IPS DF 6.9 (cell line): ENCODE measurements at regions not wholly inside any gene's neighbourhood (a gene's known extent, or its start where the extent isn't known, plus 50 kb on each side); places are given as distances from the start of the nearest gene placed in this dataset.
"Not testable (repeated sequence)": the region's sequence is repeated elsewhere in the genome, so short reads cannot be mapped to it uniquely, and the experiment has no call there.

Source experiments
- DNase-seq: peaks from one replicate; pipeline ENCODE4 v3.0.0-alpha.2; 2013; ENCODE audit warnings: low read depth, low spot score
- H3K27ac ChIP-seq: one replicate; pipeline ENCODE4 v1.5.1; 2013; ENCODE audit warnings: low read length, control low read depth
- H3K27me3 ChIP-seq: 2 replicates; pipeline ENCODE4 v1.6.1; 2013; ENCODE audit warnings: mild to moderate bottlenecking, low read length; ENCODE audit not compliant: control insufficient read depth, insufficient read depth
- H3K36me3 ChIP-seq: 2 replicates; pipeline ENCODE4 v1.6.1; 2013; ENCODE audit warnings: low read length; ENCODE audit not compliant: control insufficient read depth, insufficient read depth
- H3K4me1 ChIP-seq: 2 replicates; pipeline ENCODE4 v1.6.1; 2013; ENCODE audit warnings: low read length; ENCODE audit not compliant: control insufficient read depth, insufficient read depth
- H3K4me3 ChIP-seq: 2 replicates; pipeline ENCODE4 v1.5.1; 2013; ENCODE audit warnings: mild to moderate bottlenecking, low read length
- H3K9me3 ChIP-seq: 2 replicates; pipeline ENCODE4 v1.6.1; 2013; ENCODE audit warnings: low read length, inconsistent platforms; ENCODE audit not compliant: control insufficient read depth, insufficient read depth
- WGBS: extraction: QIAGEN DNeasy Blood & Tissue Kit; methylation state at CpG from one replicate; pipeline ENCODE4 v1.1.7; 2013; ENCODE audit warnings: mixed read lengths, missing lambda C conversion rate; ENCODE audit not compliant: insufficient read length, insufficient coverage; 5-methylcytosine and 5-hydroxymethylcytosine counted together

DNA sequence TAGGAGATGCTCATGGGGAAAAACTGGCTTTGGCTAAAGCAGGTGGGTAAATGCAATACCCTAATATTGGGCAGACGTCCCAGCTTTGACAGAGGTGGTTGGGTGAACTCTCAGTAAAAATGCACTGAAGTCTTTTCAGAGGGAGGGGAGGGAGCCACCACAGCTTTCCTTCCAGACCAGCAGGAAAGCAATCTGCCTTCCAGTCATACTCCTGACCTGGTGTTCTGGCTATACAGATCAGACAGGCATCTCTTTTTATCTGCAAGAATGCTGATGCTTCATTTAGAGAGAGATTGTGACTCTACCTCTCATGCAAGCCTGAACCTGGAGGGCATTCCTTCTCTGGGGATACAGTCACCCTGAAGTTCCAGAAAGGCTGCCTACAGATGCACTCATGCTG is 52.6 kb upstream of the ICA1 start:
- H3K36me3 ChIP-seq = no peaks in the 10 kb centered on the region
- no peak overlapping the region for H3K27ac ChIP-seq
- no peak overlapping the region for H3K4me3 ChIP-seq
- H3K4me1 ChIP-seq = no peaks in the 10 kb centered on the region
- WGBS = no CpG with 5 or more reads among the region's 1 CpG
- no peaks in the 10 kb centered on the region for H3K27me3 ChIP-seq
- no peak for DNase-seq
- H3K9me3 ChIP-seq = no peaks in the 10 kb centered on the region; the same call in 1 of the 2 replicates

DNA sequence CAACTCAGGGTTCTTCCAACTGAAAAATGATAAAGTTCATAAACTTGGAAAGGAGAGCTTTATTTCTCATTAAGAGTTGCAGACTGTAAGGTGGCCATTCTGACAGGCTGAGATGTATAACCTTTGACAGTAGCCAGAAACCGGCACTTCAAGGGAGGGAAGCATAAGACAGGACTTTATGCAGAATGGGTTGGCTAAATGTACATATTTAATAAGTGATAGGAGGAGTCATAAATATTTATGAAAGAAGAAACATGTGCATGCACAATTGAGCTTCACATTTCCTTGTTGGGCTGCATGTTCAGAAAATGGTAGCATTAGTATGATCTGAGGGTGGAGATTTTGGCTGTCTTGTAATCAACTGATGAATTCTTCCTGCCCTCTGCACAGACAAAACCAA is 57.1 kb upstream of the ICA1 start:
- Histone ChIP-seq H3K27ac (no peak overlapping the region), H3K4me3 (no peak overlapping the region), H3K4me1 (no peaks in the 10 kb centered on the region), H3K27me3 (no peaks in the 10 kb centered on the region), H3K9me3 (no peaks in the 10 kb centered on the region; the same call in none of the 2 replicates), H3K36me3 (no peaks in the 10 kb centered on the region)
- WGBS = no CpG with 5 or more reads among the region's 1 CpG
- DNase-seq = no peak

GRCh38 chr7:8320174-8320573 is 58.2 kb upstream of the ICA1 start:
- WGBS = no CpG with 5 or more reads among the region's 1 CpG
- Histone ChIP-seq H3K36me3 (no peaks in the 10 kb centered on the region), H3K27me3 (no peaks in the 10 kb centered on the region), H3K9me3 (no peaks in the 10 kb centered on the region; the same call in none of the 2 replicates), H3K27ac (no peak overlapping the region), H3K4me1 (no peaks in the 10 kb centered on the region), H3K4me3 (no peak overlapping the region)
- DNase-seq = no peak

GRCh38 chr7:8321312-8321711 is 59.3 kb upstream of the ICA1 start:
- Histone ChIP-seq H3K9me3 (no peaks in the 10 kb centered on the region; the same call in none of the 2 replicates), H3K27me3 (no peaks in the 10 kb centered on the region), H3K4me3 (no peak overlapping the region), H3K4me1 (no peaks in the 10 kb centered on the region), H3K36me3 (no peaks in the 10 kb centered on the region), H3K27ac (no peak overlapping the region)
- no peak for DNase-seq

DNA sequence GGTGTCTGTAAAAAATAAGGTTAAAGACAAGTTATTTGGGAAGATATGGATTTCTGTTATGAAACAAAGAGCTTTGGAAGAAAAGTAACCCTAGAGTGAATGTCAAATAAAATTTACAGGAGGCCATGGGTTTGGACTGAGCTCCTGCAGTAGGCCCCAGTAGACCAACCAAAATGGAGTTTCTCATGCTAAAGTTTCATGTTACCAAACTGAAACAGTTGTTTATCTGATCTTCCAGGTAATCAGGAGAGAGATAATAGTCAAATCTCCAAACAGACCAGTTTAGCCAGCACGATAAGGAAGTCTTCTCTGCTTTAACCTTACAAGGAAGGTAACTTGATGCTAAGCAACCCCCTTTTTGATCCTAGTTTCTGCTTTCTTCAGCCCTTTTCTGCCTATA is 60.7 kb upstream of the ICA1 start:
- no peak overlapping the region for H3K27ac ChIP-seq
- no peak overlapping the region for H3K4me3 ChIP-seq
- H3K27me3 ChIP-seq = no peaks in the 10 kb centered on the region
- WGBS = no CpG with 5 or more reads among the region's 1 CpG
- H3K36me3 ChIP-seq = no peaks in the 10 kb centered on the region
- no peaks in the 10 kb centered on the region; the same call in none of the 2 replicates for H3K9me3 ChIP-seq
- DNase-seq = no peak
- no peaks in the 10 kb centered on the region for H3K4me1 ChIP-seq

GRCh38 chr7:8325067-8325466 is 63.1 kb upstream of the ICA1 start:
- H3K36me3 ChIP-seq = no peaks in the 10 kb centered on the region
- H3K27me3 ChIP-seq = no peaks in the 10 kb centered on the region
- no peak overlapping the region for H3K4me3 ChIP-seq
- no peak for DNase-seq
- H3K4me1 ChIP-seq = no peaks in the 10 kb centered on the region
- no peaks in the 10 kb centered on the region for H3K9me3 ChIP-seq
- WGBS = no CpG with 5 or more reads among the region's 1 CpG
- no peak overlapping the region for H3K27ac ChIP-seq

DNA sequence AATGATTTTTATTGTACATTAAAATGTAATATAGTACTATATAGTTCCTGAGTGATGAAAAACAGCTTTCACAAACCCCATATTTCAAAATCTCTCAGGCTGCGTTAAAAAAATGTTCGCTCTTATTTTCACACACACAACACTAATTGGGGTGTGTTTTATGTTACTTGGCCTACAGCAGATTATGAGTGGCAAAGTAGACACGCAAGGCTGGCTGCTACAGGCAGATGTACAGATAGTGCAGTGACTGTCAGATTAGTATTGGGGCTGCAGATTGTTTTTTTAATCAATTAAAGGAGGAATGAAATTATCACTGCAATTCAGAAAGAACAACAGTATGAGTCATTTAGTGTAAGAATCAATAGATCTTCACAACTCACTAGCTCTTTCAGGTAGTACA is 65.2 kb upstream of the ICA1 start:
- no peak for DNase-seq
- Histone ChIP-seq H3K27me3 (no peaks in the 10 kb centered on the region), H3K4me1 (no peaks in the 10 kb centered on the region), H3K9me3 (no peaks in the 10 kb centered on the region), H3K4me3 (no peak overlapping the region), H3K36me3 (no peaks in the 10 kb centered on the region), H3K27ac (no peak overlapping the region)
- WGBS = no CpG with 5 or more reads among the region's 3 CpGs

DNA sequence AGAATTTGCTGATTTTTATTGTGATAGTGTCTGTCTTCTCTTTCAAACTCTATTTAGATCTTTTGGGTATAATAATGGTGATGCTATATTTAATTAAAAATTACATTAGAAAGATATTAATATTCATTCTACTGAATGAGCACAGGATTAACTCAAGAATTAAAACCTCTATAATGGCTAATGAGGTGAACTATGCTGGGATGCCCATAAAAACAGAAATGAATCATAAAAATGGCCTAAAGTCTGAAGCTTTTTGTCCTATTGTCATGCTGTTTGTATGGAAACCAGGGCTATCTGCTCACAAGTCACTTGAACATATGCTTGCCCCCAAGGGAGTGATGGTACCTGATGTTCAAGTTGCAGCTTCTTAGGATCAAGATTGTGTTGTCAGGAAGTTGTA is 76.2 kb upstream of the ICA1 start:
- H3K36me3 ChIP-seq = no peaks in the 10 kb centered on the region
- no peak overlapping the region for H3K27ac ChIP-seq
- no peak overlapping the region for H3K4me3 ChIP-seq
- no peaks in the 10 kb centered on the region for H3K4me1 ChIP-seq
- H3K27me3 ChIP-seq = no peaks in the 10 kb centered on the region
- no peaks in the 10 kb centered on the region for H3K9me3 ChIP-seq
- DNase-seq = no peak

- Histone ChIP-seq H3K27ac (no peak overlapping the region), H3K4me3 (no peak overlapping the region), H3K27me3 (no peaks in the 10 kb centered on the region), H3K9me3 (peaks cover 2% of the 10 kb centered on the region; the same call in 1 of the 2 replicates), H3K4me1 (no peaks in the 10 kb centered on the region), H3K36me3 (no peaks in the 10 kb centered on the region)
- no CpG with 5 or more reads among the region's 5 CpGs for WGBS
- no peak for DNase-seq
Observed at GRCh38 chr7:8343556-8343955, 81.6 kb upstream of the ICA1 start.

DNA sequence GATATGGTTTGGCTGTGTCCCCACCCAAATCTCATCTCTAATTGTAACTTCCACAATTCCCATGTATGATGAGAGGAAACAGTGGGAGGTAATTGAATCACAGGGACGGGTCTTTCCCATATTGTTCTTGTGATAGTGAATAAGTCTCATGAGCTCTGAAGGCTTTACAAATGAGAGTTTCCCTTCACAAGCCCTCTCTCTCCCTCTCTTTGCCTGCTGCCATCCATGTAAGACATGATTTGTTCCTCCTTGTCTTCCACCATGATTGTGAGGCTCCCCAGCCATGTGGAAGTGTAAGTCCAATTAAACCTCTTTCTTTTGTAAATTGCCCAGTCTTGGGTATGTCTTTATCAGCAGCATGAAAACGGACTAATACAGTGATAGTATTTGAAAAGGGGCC is 85.4 kb upstream of the ICA1 start:
- not testable (repeated sequence) for H3K4me1 ChIP-seq, H3K36me3 ChIP-seq, H3K4me3 ChIP-seq, H3K27me3 ChIP-seq, H3K9me3 ChIP-seq, DNase-seq, H3K27ac ChIP-seq
- WGBS = no CpG with 5 or more reads among the region's 2 CpGs

GRCh38 chr7:8351654-8352053 is 81.8 kb upstream of the NXPH1 start:
- WGBS = no CpG with 5 or more reads among the region's 20 CpGs

More at GRCh38 chr7:8351654-8352053, 81.8 kb upstream of the NXPH1 start:
- not testable (repeated sequence) for H3K27ac ChIP-seq, H3K36me3 ChIP-seq, DNase-seq, H3K27me3 ChIP-seq, H3K4me1 ChIP-seq, H3K9me3 ChIP-seq, H3K4me3 ChIP-seq
